DOHH2 (cell line): ENCODE measurements at regions not wholly inside any gene's neighbourhood (a gene's known extent, or its start where the extent isn't known, plus 50 kb on each side); places are given as distances from the start of the nearest gene placed in this dataset.

ENCODE experiments used
- EZH2phosphoT487 ChIP-seq: fragments of 200-600 bp; sonication (generic); IDR thresholded peaks from 2 replicates; pipeline ENCODE4 v1.6.1; 2017; ENCODE audit warnings: borderline replicate concordance, mild to moderate bottlenecking, antibody characterized with exemption, low read length, moderate library complexity, mixed read lengths
- TF ChIP-seq, protein P1 (sequence below): fragments of 200-600 bp; sonication (generic); IDR thresholded peaks from one replicate; pipeline ENCODE4 v1.5.1; 2014; ENCODE audit warnings: antibody characterized with exemption, mild to moderate bottlenecking, low read depth, low read length; ENCODE audit not compliant: poor library complexity, severe bottlenecking

DNA sequence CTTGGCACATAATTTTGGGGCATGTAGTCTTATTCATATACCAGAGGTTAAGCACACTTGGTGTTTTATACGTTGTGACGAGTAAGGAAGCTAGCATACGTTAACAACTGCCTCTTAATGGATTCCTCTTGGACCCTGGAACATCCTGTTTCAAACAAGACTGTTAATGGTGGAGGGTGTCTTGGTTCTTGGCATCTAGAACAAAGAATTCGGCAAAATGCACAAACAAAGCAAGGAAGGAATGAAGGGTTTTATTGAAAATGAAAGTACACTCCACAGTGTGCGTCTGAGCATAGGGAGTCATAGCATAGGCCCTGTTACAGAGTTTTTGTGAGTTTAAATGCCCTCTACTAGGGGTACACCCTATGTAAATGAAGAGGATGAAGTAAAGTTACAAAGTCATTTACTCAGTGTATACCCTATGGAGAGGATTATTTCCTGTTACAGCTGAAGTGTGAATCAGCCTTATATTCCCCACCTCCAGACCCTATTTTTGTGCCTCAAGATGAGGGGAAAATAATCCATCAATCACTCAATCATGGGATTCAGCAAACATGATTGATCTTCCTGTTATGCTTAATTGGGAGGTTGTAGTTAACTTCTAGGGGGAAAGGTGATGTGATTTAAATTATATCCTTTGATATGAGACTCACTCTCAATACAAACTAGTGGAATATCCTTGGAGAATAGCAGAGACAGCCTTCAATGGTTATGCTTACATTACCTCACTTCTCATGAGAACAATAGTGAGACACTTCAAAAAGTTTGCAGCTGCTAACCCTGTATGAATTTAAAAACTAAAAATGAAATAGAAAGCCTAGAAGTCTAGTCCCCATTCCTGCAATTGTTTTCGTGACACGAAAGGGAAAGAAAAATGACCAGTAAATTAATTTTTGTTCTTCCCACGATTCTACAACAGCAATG, 84.9 kb upstream of the MYO10 start:
- TF ChIP-seq, protein P1, sequence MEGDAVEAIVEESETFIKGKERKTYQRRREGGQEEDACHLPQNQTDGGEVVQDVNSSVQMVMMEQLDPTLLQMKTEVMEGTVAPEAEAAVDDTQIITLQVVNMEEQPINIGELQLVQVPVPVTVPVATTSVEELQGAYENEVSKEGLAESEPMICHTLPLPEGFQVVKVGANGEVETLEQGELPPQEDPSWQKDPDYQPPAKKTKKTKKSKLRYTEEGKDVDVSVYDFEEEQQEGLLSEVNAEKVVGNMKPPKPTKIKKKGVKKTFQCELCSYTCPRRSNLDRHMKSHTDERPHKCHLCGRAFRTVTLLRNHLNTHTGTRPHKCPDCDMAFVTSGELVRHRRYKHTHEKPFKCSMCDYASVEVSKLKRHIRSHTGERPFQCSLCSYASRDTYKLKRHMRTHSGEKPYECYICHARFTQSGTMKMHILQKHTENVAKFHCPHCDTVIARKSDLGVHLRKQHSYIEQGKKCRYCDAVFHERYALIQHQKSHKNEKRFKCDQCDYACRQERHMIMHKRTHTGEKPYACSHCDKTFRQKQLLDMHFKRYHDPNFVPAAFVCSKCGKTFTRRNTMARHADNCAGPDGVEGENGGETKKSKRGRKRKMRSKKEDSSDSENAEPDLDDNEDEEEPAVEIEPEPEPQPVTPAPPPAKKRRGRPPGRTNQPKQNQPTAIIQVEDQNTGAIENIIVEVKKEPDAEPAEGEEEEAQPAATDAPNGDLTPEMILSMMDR, result no peak
- TF ChIP-seq EZH2phosphoT487, result no peak
